DND-41 (cell line): ENCODE measurements at regions not wholly inside any gene's neighbourhood (a gene's known extent, or its start where the extent isn't known, plus 50 kb on each side); places are given as distances from the start of the nearest gene placed in this dataset.

Source experiments
- EZH2 ChIP-seq: IDR thresholded peaks from 3 replicates; pipeline ENCODE4 v1.6.1; 2012; ENCODE audit warnings: borderline replicate concordance, low read depth, mild to moderate bottlenecking, moderate library complexity, low read length, inconsistent platforms; ENCODE audit not compliant: severe bottlenecking
- TF ChIP-seq, protein P1 (sequence below): IDR thresholded peaks from 2 replicates; pipeline ENCODE4 v1.5.1; 2012; ENCODE audit warnings: borderline replicate concordance, low read length, moderate library complexity, mild to moderate bottlenecking; ENCODE audit not compliant: poor library complexity, severe bottlenecking; ENCODE audit errors: extremely low read depth

DNA sequence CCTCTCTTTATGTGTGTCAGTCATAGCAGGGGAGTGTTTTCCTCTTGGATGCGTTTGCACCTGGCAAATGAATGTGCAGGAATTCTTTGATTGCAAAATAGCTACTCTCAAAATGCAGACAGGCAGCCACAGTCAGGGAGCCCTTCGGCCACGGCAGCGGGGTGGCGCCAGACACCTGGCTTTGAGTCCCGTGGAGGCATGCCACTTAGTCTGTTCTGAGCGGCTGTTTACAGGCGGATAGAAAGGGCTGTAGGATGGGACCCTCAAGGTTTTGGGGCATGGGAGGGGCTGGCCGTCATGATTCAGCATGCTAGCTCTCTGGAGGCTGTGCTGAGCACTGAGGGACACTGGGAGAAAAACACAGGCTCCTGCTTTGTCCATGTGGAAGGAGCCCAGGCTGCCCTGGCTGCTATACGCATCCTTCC lies 117.1 kb downstream of the SLC25A47 start:
- TF ChIP-seq, protein P1, sequence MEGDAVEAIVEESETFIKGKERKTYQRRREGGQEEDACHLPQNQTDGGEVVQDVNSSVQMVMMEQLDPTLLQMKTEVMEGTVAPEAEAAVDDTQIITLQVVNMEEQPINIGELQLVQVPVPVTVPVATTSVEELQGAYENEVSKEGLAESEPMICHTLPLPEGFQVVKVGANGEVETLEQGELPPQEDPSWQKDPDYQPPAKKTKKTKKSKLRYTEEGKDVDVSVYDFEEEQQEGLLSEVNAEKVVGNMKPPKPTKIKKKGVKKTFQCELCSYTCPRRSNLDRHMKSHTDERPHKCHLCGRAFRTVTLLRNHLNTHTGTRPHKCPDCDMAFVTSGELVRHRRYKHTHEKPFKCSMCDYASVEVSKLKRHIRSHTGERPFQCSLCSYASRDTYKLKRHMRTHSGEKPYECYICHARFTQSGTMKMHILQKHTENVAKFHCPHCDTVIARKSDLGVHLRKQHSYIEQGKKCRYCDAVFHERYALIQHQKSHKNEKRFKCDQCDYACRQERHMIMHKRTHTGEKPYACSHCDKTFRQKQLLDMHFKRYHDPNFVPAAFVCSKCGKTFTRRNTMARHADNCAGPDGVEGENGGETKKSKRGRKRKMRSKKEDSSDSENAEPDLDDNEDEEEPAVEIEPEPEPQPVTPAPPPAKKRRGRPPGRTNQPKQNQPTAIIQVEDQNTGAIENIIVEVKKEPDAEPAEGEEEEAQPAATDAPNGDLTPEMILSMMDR, result peak; percentile 87
- TF ChIP-seq EZH2, result no peak
